NCI-H1048 (cell line): ENCODE measurements at regions not wholly inside any gene's neighbourhood (a gene's known extent, or its start where the extent isn't known, plus 50 kb on each side); places are given as distances from the start of the nearest gene placed in this dataset.
"Not testable (repeated sequence)": the region's sequence is repeated elsewhere in the genome, so short reads cannot be mapped to it uniquely, and the experiment has no call there.

Experiments
- DNase-seq: peaks from one replicate; lab custom pipeline; 2025; lab: John Stamatoyannopoulos, UW

- DNase-seq, result not testable (repeated sequence)
Observed at GRCh38 chr4:73671348-73671747, 51.1 kb upstream of the RASSF6 start.

- DNase-seq, result no peak
Observed at GRCh38 chr4:73673286-73673685, 53.0 kb upstream of the RASSF6 start.

- no peak for DNase-seq
Observed at GRCh38 chr4:73674451-73674919, 54.2 kb upstream of the RASSF6 start.

- no peak for DNase-seq
Observed at GRCh38 chr4:73675623-73676022, 55.4 kb upstream of the RASSF6 start.

GRCh38 chr4:73676136-73676535 lies 55.9 kb upstream of the RASSF6 start:
- DNase-seq, result no peak

- DNase-seq, result no peak
Observed at GRCh38 chr4:73676861-73677323, 56.7 kb upstream of the RASSF6 start.

GRCh38 chr4:73679836-73680235 lies 59.6 kb upstream of the RASSF6 start:
- no peak for DNase-seq

GRCh38 chr4:73681776-73682175 lies 58.6 kb upstream of the CXCL8 start:
- no peak for DNase-seq

GRCh38 chr4:73682508-73682907 lies 57.9 kb upstream of the CXCL8 start:
- no peak for DNase-seq

- DNase-seq, result peak; percentile 31
Observed at GRCh38 chr4:73683033-73683432, 57.3 kb upstream of the CXCL8 start.

GRCh38 chr4:73683456-73683855 lies 56.9 kb upstream of the CXCL8 start:
- no peak for DNase-seq

GRCh38 chr4:73684097-73684496 lies 56.3 kb upstream of the CXCL8 start:
- DNase-seq, result no peak

- no peak for DNase-seq
Observed at GRCh38 chr4:73685052-73685451, 55.3 kb upstream of the CXCL8 start.

GRCh38 chr4:73687421-73687820 lies 52.9 kb upstream of the CXCL8 start:
- DNase-seq, result no peak

- no peak for DNase-seq
Observed at GRCh38 chr4:73690051-73690738, 50.2 kb upstream of the CXCL8 start.
